Mesendoderm (in vitro differentiated cells): ENCODE measurements at regions not wholly inside any gene's neighbourhood (a gene's known extent, or its start where the extent isn't known, plus 50 kb on each side); places are given as distances from the start of the nearest gene placed in this dataset.

Source experiments
- DNase-seq: peaks from one replicate; pipeline ENCODE4 v3.0.0; 2013
- H2AK5ac ChIP-seq: 2 replicates; pipeline ENCODE4 v1.6.1; 2013; ENCODE audit warnings: low read length, inconsistent platforms
- H2BK120ac ChIP-seq: 2 replicates; pipeline ENCODE4 v1.6.1; 2013; ENCODE audit warnings: low read depth, mild to moderate bottlenecking, low read length, moderate library complexity, mixed read lengths
- H2BK15ac ChIP-seq: replicated peaks from 2 replicates; pipeline ENCODE4 v1.6.1; 2013; ENCODE audit warnings: low read depth, mild to moderate bottlenecking, moderate library complexity
- H2BK5ac ChIP-seq: 2 replicates; pipeline ENCODE4 v1.6.1; 2013; ENCODE audit warnings: low read length, inconsistent platforms
- H3K18ac ChIP-seq: 2 replicates; pipeline ENCODE4 v1.6.1; 2013; ENCODE audit warnings: mild to moderate bottlenecking, low read length, mixed read lengths
- H3K23ac ChIP-seq: one replicate; pipeline ENCODE4 v1.6.1; 2013; ENCODE audit warnings: low read length
- H3K27ac ChIP-seq: 2 replicates; pipeline ENCODE4 v1.5.1; 2013; ENCODE audit warnings: low read depth, mild to moderate bottlenecking, inconsistent platforms, low read length, moderate library complexity
- H3K27me3 ChIP-seq: 2 replicates; pipeline ENCODE4 v1.6.1; 2013; ENCODE audit warnings: low read length, control low read depth, mild to moderate bottlenecking, inconsistent platforms; ENCODE audit not compliant: insufficient read depth, poor library complexity
- H3K36me3 ChIP-seq: 2 replicates; pipeline ENCODE4 v1.6.1; 2013; ENCODE audit warnings: low read length, inconsistent platforms; ENCODE audit not compliant: control insufficient read depth, insufficient read depth
- H3K4ac ChIP-seq: one replicate; pipeline ENCODE4 v1.6.1; 2013; ENCODE audit warnings: low read depth, mild to moderate bottlenecking, low read length, moderate library complexity
- H3K4me1 ChIP-seq: 2 replicates; pipeline ENCODE4 v1.6.1; 2013; ENCODE audit warnings: low read depth, low read length, inconsistent platforms; ENCODE audit not compliant: control insufficient read depth
- H3K4me2 ChIP-seq: 2 replicates; pipeline ENCODE4 v1.6.1; 2013; ENCODE audit warnings: low read length
- H3K4me3 ChIP-seq: 2 replicates; pipeline ENCODE4 v1.5.1; 2013; ENCODE audit warnings: mild to moderate bottlenecking, low read length
- H3K56ac ChIP-seq: one replicate; pipeline ENCODE4 v1.6.1; 2013; ENCODE audit warnings: low read length
- H3K79me1 ChIP-seq: 2 replicates; pipeline ENCODE4 v1.6.1; 2013; ENCODE audit warnings: low read length, inconsistent platforms
- H3K79me2 ChIP-seq: 2 replicates; pipeline ENCODE4 v1.6.1; 2013; ENCODE audit warnings: mild to moderate bottlenecking, low read length; ENCODE audit not compliant: control insufficient read depth, insufficient read depth
- H3K9ac ChIP-seq: 2 replicates; pipeline ENCODE4 v1.6.1; 2013; ENCODE audit warnings: low read length, inconsistent platforms
- H4K5ac ChIP-seq: one replicate; pipeline ENCODE4 v1.6.1; 2013; ENCODE audit warnings: low read length
- H4K8ac ChIP-seq: one replicate; pipeline ENCODE4 v1.6.1; 2013; ENCODE audit warnings: low read depth, mild to moderate bottlenecking, control low read depth, low read length, moderate library complexity
- whole genome bisulfite sequencing: extraction: QIAGEN DNeasy Blood & Tissue Kit; methylation state at CpG from one replicate; pipeline ENCODE4 v1.1.7; 2013; ENCODE audit warnings: low lambda C conversion rate, missing lambda C conversion rate; ENCODE audit not compliant: insufficient coverage; ENCODE audit errors: extremely low coverage; 5-methylcytosine and 5-hydroxymethylcytosine counted together

- no CpG with 5 or more reads among the region's 2 CpGs for WGBS
- no peak overlapping the region for H3K4ac ChIP-seq
- H4K5ac ChIP-seq = no peak overlapping the region
- no peak overlapping the region for H4K8ac ChIP-seq
- H3K4me1 ChIP-seq = no peaks in the 10 kb centered on the region
- no peak overlapping the region for H3K18ac ChIP-seq
- no peaks in the 10 kb centered on the region for H3K79me2 ChIP-seq
- H3K56ac ChIP-seq = no peak overlapping the region
- H2BK120ac ChIP-seq = no peak overlapping the region
- no peak overlapping the region for H2BK15ac ChIP-seq
- no peak overlapping the region for H3K4me2 ChIP-seq
- H3K36me3 ChIP-seq = no peaks in the 10 kb centered on the region
- H2AK5ac ChIP-seq = no peak overlapping the region
- no peaks in the 10 kb centered on the region for H3K79me1 ChIP-seq
- H3K9ac ChIP-seq = no peak overlapping the region
- H2BK5ac ChIP-seq = no peak overlapping the region
- no peak overlapping the region for H3K27ac ChIP-seq
- DNase-seq = no peak
- no peak overlapping the region for H3K4me3 ChIP-seq
- no peaks in the 10 kb centered on the region for H3K27me3 ChIP-seq
- no peak overlapping the region for H3K23ac ChIP-seq
Measured at GRCh38 chr3:23038471-23038870, 164.7 kb upstream of the UBE2E2 start.

GRCh38 chr3:23041918-23042696 is 161.0 kb upstream of the UBE2E2 start:
- DNase-seq = no peak

GRCh38 chr3:23044463-23044862 is 158.7 kb upstream of the UBE2E2 start:
- no CpG with 5 or more reads among the region's 1 CpG for WGBS
- Histone ChIP-seq H2BK5ac (no peak overlapping the region), H2BK120ac (no peak overlapping the region), H3K4me2 (no peak overlapping the region), H3K27me3 (no peaks in the 10 kb centered on the region), H3K79me2 (no peaks in the 10 kb centered on the region), H2AK5ac (no peak overlapping the region), H3K4me3 (no peak overlapping the region), H3K4ac (no peak overlapping the region), H3K23ac (no peak overlapping the region), H3K79me1 (no peaks in the 10 kb centered on the region), H3K36me3 (no peaks in the 10 kb centered on the region), H2BK15ac (no peak overlapping the region), H3K4me1 (no peaks in the 10 kb centered on the region), H3K18ac (no peak overlapping the region), H4K5ac (no peak overlapping the region), H4K8ac (no peak overlapping the region), H3K56ac (no peak overlapping the region), H3K27ac (no peak overlapping the region), H3K9ac (no peak overlapping the region)
- DNase-seq = no peak

More at GRCh38 chr3:23041918-23042696, 161.0 kb upstream of the UBE2E2 start:
- Histone ChIP-seq H2BK120ac (no peak overlapping the region), H3K4ac (no peak overlapping the region), H3K56ac (no peak overlapping the region), H3K27ac (no peak overlapping the region), H3K79me1 (no peaks in the 10 kb centered on the region), H2AK5ac (no peak overlapping the region), H3K79me2 (no peaks in the 10 kb centered on the region), H3K4me1 (no peaks in the 10 kb centered on the region), H2BK15ac (no peak overlapping the region), H3K36me3 (no peaks in the 10 kb centered on the region), H3K4me2 (no peak overlapping the region), H3K4me3 (no peak overlapping the region), H3K23ac (no peak overlapping the region), H3K9ac (no peak overlapping the region), H2BK5ac (no peak overlapping the region), H4K5ac (no peak overlapping the region), H3K27me3 (no peaks in the 10 kb centered on the region), H4K8ac (no peak overlapping the region), H3K18ac (no peak overlapping the region)
- WGBS = no CpG with 5 or more reads among the region's 4 CpGs

- Histone ChIP-seq H3K27me3 (no peaks in the 10 kb centered on the region), H3K56ac (no peak overlapping the region), H3K4me2 (no peak overlapping the region), H3K23ac (no peak overlapping the region), H3K18ac (no peak overlapping the region), H3K79me2 (no peaks in the 10 kb centered on the region), H2BK5ac (no peak overlapping the region), H3K4ac (no peak overlapping the region), H4K5ac (no peak overlapping the region), H3K27ac (no peak overlapping the region), H3K4me3 (no peak overlapping the region), H2BK120ac (no peak overlapping the region), H2BK15ac (no peak overlapping the region), H3K4me1 (no peaks in the 10 kb centered on the region), H3K36me3 (no peaks in the 10 kb centered on the region), H4K8ac (no peak overlapping the region), H2AK5ac (no peak overlapping the region), H3K9ac (no peak overlapping the region), H3K79me1 (no peaks in the 10 kb centered on the region)
- no peak for DNase-seq
- no CpG with 5 or more reads among the region's 4 CpGs for WGBS
Measured at GRCh38 chr3:23046536-23046935, 156.6 kb upstream of the UBE2E2 start.

GRCh38 chr3:23051240-23052140 is 151.6 kb upstream of the UBE2E2 start:
- Histone ChIP-seq H3K56ac (no peak overlapping the region), H2BK15ac (no peak overlapping the region), H3K27me3 (no peaks in the 10 kb centered on the region), H3K9ac (no peak overlapping the region), H4K5ac (no peak overlapping the region), H3K36me3 (no peaks in the 10 kb centered on the region), H3K27ac (no peak overlapping the region), H2BK120ac (no peak overlapping the region), H3K23ac (no peak overlapping the region), H4K8ac (no peak overlapping the region), H3K4me1 (no peaks in the 10 kb centered on the region), H3K4me3 (no peak overlapping the region), H3K79me1 (no peaks in the 10 kb centered on the region), H3K79me2 (no peaks in the 10 kb centered on the region), H2BK5ac (no peak overlapping the region), H3K18ac (no peak overlapping the region), H3K4ac (no peak overlapping the region), H2AK5ac (no peak overlapping the region), H3K4me2 (no peak overlapping the region)
- no peak for DNase-seq
- WGBS = no CpG with 5 or more reads among the region's 4 CpGs
